ENCODE measurements at regions not wholly inside any gene's neighbourhood (a gene's known extent, or its start where the extent isn't known, plus 50 kb on each side); places are given as distances from the start of the nearest gene placed in this dataset.
A peak's percentile ranks its signal among the peaks of the same experiment; 100 is the strongest.

GRCh38 chr6:30813631-30814145 is 69.3 kb upstream of the IER3 start (continued):
- TF ChIP-seq, protein P1, sequence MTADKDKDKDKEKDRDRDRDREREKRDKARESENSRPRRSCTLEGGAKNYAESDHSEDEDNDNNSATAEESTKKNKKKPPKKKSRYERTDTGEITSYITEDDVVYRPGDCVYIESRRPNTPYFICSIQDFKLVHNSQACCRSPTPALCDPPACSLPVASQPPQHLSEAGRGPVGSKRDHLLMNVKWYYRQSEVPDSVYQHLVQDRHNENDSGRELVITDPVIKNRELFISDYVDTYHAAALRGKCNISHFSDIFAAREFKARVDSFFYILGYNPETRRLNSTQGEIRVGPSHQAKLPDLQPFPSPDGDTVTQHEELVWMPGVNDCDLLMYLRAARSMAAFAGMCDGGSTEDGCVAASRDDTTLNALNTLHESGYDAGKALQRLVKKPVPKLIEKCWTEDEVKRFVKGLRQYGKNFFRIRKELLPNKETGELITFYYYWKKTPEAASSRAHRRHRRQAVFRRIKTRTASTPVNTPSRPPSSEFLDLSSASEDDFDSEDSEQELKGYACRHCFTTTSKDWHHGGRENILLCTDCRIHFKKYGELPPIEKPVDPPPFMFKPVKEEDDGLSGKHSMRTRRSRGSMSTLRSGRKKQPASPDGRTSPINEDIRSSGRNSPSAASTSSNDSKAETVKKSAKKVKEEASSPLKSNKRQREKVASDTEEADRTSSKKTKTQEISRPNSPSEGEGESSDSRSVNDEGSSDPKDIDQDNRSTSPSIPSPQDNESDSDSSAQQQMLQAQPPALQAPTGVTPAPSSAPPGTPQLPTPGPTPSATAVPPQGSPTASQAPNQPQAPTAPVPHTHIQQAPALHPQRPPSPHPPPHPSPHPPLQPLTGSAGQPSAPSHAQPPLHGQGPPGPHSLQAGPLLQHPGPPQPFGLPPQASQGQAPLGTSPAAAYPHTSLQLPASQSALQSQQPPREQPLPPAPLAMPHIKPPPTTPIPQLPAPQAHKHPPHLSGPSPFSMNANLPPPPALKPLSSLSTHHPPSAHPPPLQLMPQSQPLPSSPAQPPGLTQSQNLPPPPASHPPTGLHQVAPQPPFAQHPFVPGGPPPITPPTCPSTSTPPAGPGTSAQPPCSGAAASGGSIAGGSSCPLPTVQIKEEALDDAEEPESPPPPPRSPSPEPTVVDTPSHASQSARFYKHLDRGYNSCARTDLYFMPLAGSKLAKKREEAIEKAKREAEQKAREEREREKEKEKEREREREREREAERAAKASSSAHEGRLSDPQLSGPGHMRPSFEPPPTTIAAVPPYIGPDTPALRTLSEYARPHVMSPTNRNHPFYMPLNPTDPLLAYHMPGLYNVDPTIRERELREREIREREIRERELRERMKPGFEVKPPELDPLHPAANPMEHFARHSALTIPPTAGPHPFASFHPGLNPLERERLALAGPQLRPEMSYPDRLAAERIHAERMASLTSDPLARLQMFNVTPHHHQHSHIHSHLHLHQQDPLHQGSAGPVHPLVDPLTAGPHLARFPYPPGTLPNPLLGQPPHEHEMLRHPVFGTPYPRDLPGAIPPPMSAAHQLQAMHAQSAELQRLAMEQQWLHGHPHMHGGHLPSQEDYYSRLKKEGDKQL (CRISPR knock-in tag; IDR thresholded peaks at IDR 0.05; ENCODE audit: borderline replicate concordance) = no peak
- TF ChIP-seq MCM5 (IDR thresholded peaks at IDR 0.05; ENCODE audit: low read depth) = no peak
- TF ChIP-seq CTBP1 (IDR thresholded peaks at IDR 0.05; ENCODE audit: borderline replicate concordance) = no peak
- TF ChIP-seq SIN3A (IDR thresholded peaks at IDR 0.05; ENCODE audit: borderline replicate concordance in 2 of 2, control insufficient read depth in 1 of 2, low read depth in 2 of 2, low read length in 2 of 2) = no peak
- no peak for TF ChIP-seq FIP1L1 (IDR thresholded peaks at IDR 0.05; ENCODE audit: low read depth, low read length, poor library complexity, severe bottlenecking)
- no peak for TF ChIP-seq ESRRA (IDR thresholded peaks at IDR 0.05; ENCODE audit: borderline replicate concordance, low read depth)
- no peak for TF ChIP-seq ZNF354B (CRISPR knock-in tag; IDR thresholded peaks at IDR 0.05)
- peak; percentile 36 for TF ChIP-seq RBM25 (IDR thresholded peaks at IDR 0.05; ENCODE audit: low read depth, low read length, severe bottlenecking)
- no peak for TF ChIP-seq TFE3 (CRISPR knock-in tag; IDR thresholded peaks at IDR 0.05)
- no peak for TF ChIP-seq C11orf30 (IDR thresholded peaks at IDR 0.05; ENCODE audit: low read depth)
- TF ChIP-seq, protein P2, sequence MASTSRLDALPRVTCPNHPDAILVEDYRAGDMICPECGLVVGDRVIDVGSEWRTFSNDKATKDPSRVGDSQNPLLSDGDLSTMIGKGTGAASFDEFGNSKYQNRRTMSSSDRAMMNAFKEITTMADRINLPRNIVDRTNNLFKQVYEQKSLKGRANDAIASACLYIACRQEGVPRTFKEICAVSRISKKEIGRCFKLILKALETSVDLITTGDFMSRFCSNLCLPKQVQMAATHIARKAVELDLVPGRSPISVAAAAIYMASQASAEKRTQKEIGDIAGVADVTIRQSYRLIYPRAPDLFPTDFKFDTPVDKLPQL (IDR thresholded peaks at IDR 0.05; ENCODE audit: extremely low read depth, insufficient read length) = no peak
- no peak for TF ChIP-seq YY1 (IDR thresholded peaks at IDR 0.05; ENCODE audit: borderline replicate concordance in 1 of 3, control insufficient read depth in 1 of 3, extremely low read depth in 1 of 3, insufficient read depth in 3 of 3, insufficient read length in 1 of 3, insufficient replicate concordance in 2 of 3, low read depth in 1 of 3, low read length in 2 of 3)
- TF ChIP-seq, protein P3, sequence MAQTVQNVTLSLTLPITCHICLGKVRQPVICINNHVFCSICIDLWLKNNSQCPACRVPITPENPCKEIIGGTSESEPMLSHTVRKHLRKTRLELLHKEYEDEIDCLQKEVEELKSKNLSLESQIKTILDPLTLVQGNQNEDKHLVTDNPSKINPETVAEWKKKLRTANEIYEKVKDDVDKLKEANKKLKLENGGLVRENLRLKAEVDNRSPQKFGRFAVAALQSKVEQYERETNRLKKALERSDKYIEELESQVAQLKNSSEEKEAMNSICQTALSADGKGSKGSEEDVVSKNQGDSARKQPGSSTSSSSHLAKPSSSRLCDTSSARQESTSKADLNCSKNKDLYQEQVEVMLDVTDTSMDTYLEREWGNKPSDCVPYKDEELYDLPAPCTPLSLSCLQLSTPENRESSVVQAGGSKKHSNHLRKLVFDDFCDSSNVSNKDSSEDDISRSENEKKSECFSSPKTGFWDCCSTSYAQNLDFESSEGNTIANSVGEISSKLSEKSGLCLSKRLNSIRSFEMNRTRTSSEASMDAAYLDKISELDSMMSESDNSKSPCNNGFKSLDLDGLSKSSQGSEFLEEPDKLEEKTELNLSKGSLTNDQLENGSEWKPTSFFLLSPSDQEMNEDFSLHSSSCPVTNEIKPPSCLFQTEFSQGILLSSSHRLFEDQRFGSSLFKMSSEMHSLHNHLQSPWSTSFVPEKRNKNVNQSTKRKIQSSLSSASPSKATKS (CRISPR knock-in tag; IDR thresholded peaks at IDR 0.05) = 0 out of 2 replicates have a peak, but pooled peaks have one; percentile 32
- TF ChIP-seq PRPF4 (IDR thresholded peaks at IDR 0.05; ENCODE audit: insufficient read depth, low read depth, low read length, poor library complexity, severe bottlenecking) = no peak
- no peak for TF ChIP-seq ZNF717 (CRISPR knock-in tag; IDR thresholded peaks at IDR 0.05)
- no peak for TF ChIP-seq STAT5A (IDR thresholded peaks at IDR 0.05; ENCODE audit: borderline replicate concordance, low read length)
- no peak for TF ChIP-seq KHSRP (IDR thresholded peaks at IDR 0.05)
- TF ChIP-seq GATAD2A (IDR thresholded peaks at IDR 0.05) = no peak

Data from K562 (cell line).